ENCODE measurements at regions not wholly inside any gene's neighbourhood (a gene's known extent, or its start where the extent isn't known, plus 50 kb on each side); places are given as distances from the start of the nearest gene placed in this dataset.

DNA sequence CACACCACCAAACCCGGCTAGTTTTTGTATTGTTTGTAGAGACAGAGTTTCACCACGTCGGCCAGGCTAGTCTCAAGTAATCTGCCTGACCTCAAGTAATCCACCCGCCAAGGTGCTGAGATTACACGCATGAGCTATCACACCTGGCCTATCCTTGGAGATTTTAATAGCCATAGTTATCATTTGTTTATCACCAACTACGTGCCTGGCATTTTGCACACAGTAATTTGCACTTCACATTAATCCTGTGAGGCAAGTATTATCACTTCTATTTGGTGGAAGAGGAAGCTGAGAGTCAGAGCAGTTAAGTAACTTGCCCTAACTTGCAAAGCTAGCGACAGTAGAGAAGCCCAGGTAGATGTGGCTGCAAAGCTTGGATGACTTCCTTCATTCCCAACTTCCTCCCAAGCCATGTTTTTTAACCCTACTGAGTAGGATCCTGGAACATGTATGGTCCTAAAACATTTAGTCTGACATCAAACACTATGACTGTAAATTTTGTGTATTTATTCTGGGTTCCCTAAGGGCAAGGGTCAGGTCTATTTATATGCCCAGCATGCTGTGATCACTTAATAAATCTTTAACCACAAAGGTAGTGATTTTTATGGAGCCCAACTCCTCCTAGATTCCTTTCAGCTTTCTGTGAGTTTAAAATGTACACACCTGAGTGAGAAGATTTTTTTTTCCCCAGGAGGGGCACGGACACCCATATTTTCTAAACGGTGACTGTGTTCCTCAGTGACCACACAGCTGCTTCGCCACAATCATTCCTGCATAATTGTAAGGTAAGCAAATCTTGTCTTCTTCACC lies 100.2 kb upstream of the RAI14 start:
- no peak for DNase-seq (ENCODE audit: low read depth, low spot score)
- Histone ChIP-seq H3K36me3 (ENCODE audit: control insufficient read depth in 2 of 2, extremely low read depth in 1 of 2, insufficient read depth in 2 of 2, low read length in 2 of 2) (no peaks in the 10 kb centered on the region), H2AFZ (ENCODE audit: low read depth, low read length) (no peak overlapping the region), H3K27me3 (ENCODE audit: control insufficient read depth in 2 of 2, insufficient read depth in 2 of 2, low read length in 2 of 2) (no peaks in the 10 kb centered on the region), H3K4me1 (ENCODE audit: control insufficient read depth, extremely low read depth, insufficient read depth, low read length) (no peaks in the 10 kb centered on the region), H3K4me2 (ENCODE audit: insufficient read depth, low read length) (no peak overlapping the region), H4K20me1 (replicated peaks; ENCODE audit: control insufficient read depth, extremely low read depth, insufficient read depth, low read length) (no peaks in the 10 kb centered on the region), H3K9me1 (replicated peaks; ENCODE audit: control insufficient read depth, extremely low read depth, insufficient read depth, low read length) (no peaks in the 10 kb centered on the region), H3K27ac (ENCODE audit: insufficient read depth, low read depth, low read length) (no peak overlapping the region), H3K9me3 (replicated peaks; ENCODE audit: control insufficient read depth, insufficient read depth, low read length) (no peaks in the 10 kb centered on the region), H3K79me2 (ENCODE audit: control insufficient read depth, insufficient read depth, low read length) (no peaks in the 10 kb centered on the region), H3K4me3 (replicated peaks in 1 of 3; ENCODE audit: insufficient read depth in 1 of 3, low read depth in 1 of 3, low read length in 3 of 3) (no peak overlapping the region), H3K9ac (replicated peaks; ENCODE audit: extremely low read depth, insufficient read depth, low read length) (no peak overlapping the region)
- ChIA-PET CTCF (interaction anchor here (1.7 kb wide), 2 partner anchors 10 to 19 kb away, joined by 6 read pairs; no protein-coding TSS in a partner anchor), POLR2A (no interaction called here)
- FAIRE-seq = no peak
- intact Hi-C loops (cut with micrococcal nuclease) (no loop called here), dilution Hi-C loops (cut with MboI; ENCODE audit: extremely low pct_ligation_motif_present, low sequenced_read_pairs) (no loop called here)
- BruUV-seq (replicated peaks) = no TSS peak
- TF ChIP-seq, protein P1, sequence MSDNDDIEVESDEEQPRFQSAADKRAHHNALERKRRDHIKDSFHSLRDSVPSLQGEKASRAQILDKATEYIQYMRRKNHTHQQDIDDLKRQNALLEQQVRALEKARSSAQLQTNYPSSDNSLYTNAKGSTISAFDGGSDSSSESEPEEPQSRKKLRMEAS (IDR thresholded peaks at IDR 0.05; ENCODE audit: insufficient read depth, insufficient read length) = no peak
- TF ChIP-seq, protein P2, sequence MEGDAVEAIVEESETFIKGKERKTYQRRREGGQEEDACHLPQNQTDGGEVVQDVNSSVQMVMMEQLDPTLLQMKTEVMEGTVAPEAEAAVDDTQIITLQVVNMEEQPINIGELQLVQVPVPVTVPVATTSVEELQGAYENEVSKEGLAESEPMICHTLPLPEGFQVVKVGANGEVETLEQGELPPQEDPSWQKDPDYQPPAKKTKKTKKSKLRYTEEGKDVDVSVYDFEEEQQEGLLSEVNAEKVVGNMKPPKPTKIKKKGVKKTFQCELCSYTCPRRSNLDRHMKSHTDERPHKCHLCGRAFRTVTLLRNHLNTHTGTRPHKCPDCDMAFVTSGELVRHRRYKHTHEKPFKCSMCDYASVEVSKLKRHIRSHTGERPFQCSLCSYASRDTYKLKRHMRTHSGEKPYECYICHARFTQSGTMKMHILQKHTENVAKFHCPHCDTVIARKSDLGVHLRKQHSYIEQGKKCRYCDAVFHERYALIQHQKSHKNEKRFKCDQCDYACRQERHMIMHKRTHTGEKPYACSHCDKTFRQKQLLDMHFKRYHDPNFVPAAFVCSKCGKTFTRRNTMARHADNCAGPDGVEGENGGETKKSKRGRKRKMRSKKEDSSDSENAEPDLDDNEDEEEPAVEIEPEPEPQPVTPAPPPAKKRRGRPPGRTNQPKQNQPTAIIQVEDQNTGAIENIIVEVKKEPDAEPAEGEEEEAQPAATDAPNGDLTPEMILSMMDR (IDR thresholded peaks at IDR 0.05; ENCODE audit: extremely low read depth in 1 of 2, insufficient read depth in 1 of 2, low read depth in 1 of 2, low read length in 2 of 2) = no peak
- TF ChIP-seq POLR2A (IDR thresholded peaks at IDR 0.05; ENCODE audit: low read depth, low read length) (no peak), EZH2 (IDR thresholded peaks at IDR 0.05; ENCODE audit: borderline replicate concordance, low read depth, low read length, severe bottlenecking) (no peak), MYC (IDR thresholded peaks at IDR 0.05; ENCODE audit: low read depth, low read length) (no peak), JUN (IDR thresholded peaks at IDR 0.05; ENCODE audit: borderline replicate concordance, insufficient read depth, insufficient read length, low read depth) (no peak), FOS (IDR thresholded peaks at IDR 0.05; ENCODE audit: borderline replicate concordance, insufficient read depth, low read length) (no peak), GATA2 (IDR thresholded peaks at IDR 0.05; ENCODE audit: insufficient read depth, insufficient read length, low read depth, low read length) (no peak), POLR2AphosphoS5 (IDR thresholded peaks at IDR 0.05; ENCODE audit: insufficient read depth, low read depth, low read length) (no peak)
